GM12875 (cell line): ENCODE measurements at regions not wholly inside any gene's neighbourhood (a gene's known extent, or its start where the extent isn't known, plus 50 kb on each side); places are given as distances from the start of the nearest gene placed in this dataset.

Experiments
- H3K4me3 ChIP-seq: one replicate; pipeline ENCODE4 v1.5.1; 2011; ENCODE audit warnings: low read depth, low read length, control low read depth
- TF ChIP-seq, protein P1 (sequence below): IDR thresholded peaks from 2 replicates; pipeline ENCODE4 v1.5.1; 2011; ENCODE audit warnings: low read depth, mild to moderate bottlenecking, control low read depth, inconsistent platforms, low read length, moderate library complexity, borderline replicate concordance; ENCODE audit not compliant: insufficient read depth

DNA sequence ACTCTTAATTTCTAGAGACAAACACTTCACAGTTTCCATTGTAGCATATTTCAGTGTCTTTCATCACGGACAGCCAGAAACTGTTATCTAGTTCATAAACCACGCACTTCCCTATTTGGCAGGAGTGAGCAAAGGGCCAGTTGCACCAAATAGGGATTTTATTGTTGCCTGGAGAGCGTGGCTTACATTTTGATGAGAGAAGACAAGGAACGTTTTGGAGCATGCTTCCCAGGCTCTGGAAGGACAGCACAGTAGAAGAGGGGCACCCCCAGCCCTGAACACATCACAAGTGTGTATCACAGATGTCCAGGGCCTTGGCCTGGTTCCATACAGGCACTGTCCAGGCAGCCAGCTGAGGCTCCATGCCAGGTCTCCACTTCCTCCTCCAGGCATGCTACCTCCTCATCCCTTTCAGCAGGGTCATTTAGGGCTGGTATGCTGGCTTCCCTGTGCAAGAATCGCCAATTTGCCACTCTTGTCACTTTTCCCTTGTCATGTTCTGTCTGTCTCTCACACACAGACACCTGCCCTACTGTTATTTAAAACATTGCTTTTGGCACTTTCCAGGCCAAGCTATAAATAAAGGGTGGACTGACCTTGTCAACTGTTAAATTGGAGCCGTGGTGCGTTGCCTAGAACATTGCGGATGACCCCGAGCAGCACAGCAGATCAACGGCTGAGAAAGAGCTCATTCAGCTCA is 235.0 kb upstream of the GMDS start:
- TF ChIP-seq, protein P1, sequence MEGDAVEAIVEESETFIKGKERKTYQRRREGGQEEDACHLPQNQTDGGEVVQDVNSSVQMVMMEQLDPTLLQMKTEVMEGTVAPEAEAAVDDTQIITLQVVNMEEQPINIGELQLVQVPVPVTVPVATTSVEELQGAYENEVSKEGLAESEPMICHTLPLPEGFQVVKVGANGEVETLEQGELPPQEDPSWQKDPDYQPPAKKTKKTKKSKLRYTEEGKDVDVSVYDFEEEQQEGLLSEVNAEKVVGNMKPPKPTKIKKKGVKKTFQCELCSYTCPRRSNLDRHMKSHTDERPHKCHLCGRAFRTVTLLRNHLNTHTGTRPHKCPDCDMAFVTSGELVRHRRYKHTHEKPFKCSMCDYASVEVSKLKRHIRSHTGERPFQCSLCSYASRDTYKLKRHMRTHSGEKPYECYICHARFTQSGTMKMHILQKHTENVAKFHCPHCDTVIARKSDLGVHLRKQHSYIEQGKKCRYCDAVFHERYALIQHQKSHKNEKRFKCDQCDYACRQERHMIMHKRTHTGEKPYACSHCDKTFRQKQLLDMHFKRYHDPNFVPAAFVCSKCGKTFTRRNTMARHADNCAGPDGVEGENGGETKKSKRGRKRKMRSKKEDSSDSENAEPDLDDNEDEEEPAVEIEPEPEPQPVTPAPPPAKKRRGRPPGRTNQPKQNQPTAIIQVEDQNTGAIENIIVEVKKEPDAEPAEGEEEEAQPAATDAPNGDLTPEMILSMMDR: no peak
- H3K4me3 ChIP-seq: no peak overlapping the region

DNA sequence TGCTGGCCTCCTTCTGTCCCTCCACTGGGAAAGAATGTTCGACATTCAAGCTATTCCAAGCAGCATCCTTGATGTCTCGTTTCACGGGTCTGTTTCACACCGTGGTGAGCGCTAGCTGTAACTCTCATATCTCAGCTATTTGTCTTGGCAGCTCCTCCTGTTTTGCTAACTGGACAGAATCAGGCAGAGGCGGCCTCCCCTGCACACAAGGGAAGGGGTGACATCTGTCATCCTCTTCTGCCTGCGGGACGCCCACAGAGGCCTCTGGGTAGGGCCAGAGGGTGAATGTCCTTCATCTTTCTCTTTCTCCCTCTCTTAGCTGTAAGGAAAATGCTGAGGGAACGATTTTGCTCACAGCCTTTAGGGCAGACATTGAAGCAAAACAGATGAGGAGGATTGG is 232.8 kb upstream of the GMDS start:
- TF ChIP-seq, protein P1: no peak
- no peak overlapping the region for H3K4me3 ChIP-seq

- TF ChIP-seq, protein P1: no peak
- no peak overlapping the region for H3K4me3 ChIP-seq
Observed at GRCh38 chr6:2477666-2478065, 232.3 kb upstream of the GMDS start.

DNA sequence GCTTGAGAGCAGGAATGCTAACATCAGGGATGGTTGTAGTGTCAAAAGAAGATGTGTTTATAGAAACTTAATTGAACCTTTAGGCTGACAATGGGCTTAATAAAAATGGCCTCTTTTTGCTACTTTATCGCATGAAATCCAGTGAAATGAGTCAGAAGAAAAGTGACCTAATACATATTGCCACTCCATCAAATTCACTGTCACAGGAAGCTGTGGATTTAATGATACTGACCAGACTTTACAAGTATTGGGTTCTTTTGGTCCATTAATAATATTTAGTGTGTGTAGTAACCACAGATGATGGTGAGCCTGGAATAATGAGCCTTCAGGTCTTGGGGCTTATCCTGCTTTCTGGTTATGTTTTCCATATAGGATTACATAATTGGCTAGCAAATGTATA is 231.8 kb upstream of the GMDS start:
- TF ChIP-seq, protein P1: no peak
- H3K4me3 ChIP-seq: no peak overlapping the region

GRCh38 chr6:2476376-2476775 is 231.0 kb upstream of the GMDS start:
- TF ChIP-seq, protein P1: no peak
- no peak overlapping the region for H3K4me3 ChIP-seq

DNA sequence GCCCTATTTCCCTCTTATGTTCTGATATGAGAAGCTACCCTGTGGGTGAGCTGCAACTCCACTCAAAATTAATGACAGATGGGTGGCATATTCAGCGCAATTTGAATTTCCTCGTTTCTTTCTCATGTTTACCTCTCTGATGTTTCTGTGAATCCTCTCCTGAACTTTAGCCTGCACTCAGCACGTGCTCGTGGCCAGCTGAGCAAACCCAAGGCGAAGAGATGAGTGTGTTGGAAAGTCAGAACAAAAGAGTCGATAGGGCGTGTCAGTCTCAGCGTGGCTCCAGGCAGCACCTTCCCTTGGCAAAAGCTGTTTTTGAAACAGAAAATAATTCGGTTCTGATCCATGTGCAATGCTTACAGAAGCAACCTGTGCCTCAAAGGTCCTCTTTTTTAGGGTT is 226.1 kb upstream of the GMDS start:
- TF ChIP-seq, protein P1: no peak
- H3K4me3 ChIP-seq: no peak overlapping the region

DNA sequence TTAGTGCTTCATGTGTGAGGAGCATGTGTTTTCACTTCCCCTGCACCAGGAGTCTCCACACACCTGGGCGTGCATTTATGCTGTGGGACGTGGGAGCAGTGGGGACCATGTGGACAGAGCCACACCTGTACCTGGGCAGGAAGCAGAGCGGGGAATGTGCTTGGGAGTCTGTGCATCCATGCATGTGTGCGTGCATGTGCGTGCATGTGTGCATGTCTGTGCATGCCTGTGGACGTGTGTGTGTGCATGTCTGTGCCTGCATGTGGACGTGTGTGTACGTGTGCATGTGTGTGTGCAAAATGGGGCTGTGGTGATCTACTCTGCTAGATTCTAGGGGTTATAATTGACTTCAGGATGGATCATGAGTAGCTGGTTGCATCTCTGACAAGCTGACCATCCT is 224.0 kb upstream of the GMDS start:
- TF ChIP-seq, protein P1: no peak
- no peak overlapping the region for H3K4me3 ChIP-seq
